Activated T-helper 2 cell treated with anti-CD3 and anti-CD28 coated beads, Interferon-gamma antibody, Interleukin-2, Interleukin-4, amounts not matched to agents 10 μg/mL and 5 μg/mL and 100 μg/mL, durations not matched to agents 14 hours and 24 hours and 36 hours (primary cell): ENCODE measurements at regions not wholly inside any gene's neighbourhood (a gene's known extent, or its start where the extent isn't known, plus 50 kb on each side); places are given as distances from the start of the nearest gene placed in this dataset.
A peak's percentile ranks its signal among the peaks of the same experiment; 100 is the strongest.

Source experiments
- DNase-seq: peaks from one replicate; pipeline ENCODE4 v3.0.0; 2021; ENCODE audit warnings: low spot score
- H3K27ac Mint-ChIP-seq: one replicate; pipeline ENCODE4 v1.8.0; 2021; ENCODE audit warnings: mixed read lengths
- H3K27me3 Mint-ChIP-seq: one replicate; pipeline ENCODE4 v1.8.0; 2021; ENCODE audit warnings: low read depth, mixed read lengths
- H3K36me3 Mint-ChIP-seq: one replicate; pipeline ENCODE4 v1.8.0; 2021; ENCODE audit warnings: low read depth, mixed read lengths
- H3K4me1 Mint-ChIP-seq: one replicate; pipeline ENCODE4 v1.8.0; 2021; ENCODE audit warnings: low read depth, mixed read lengths
- H3K4me3 Mint-ChIP-seq: one replicate; pipeline ENCODE4 v1.8.0; 2021; ENCODE audit warnings: low read depth, mild to moderate bottlenecking, moderate library complexity, mixed read lengths
- H3K9me3 Mint-ChIP-seq: one replicate; pipeline ENCODE4 v1.8.0; 2021; ENCODE audit warnings: mixed read lengths
- intact Hi-C: fragments of 100-400 bp; cut with micrococcal nuclease; formaldehyde crosslinking; loops from one replicate; pipeline ENCODE4 v1.15.1; 2023

GRCh38 chr15:35727627-35728026 is 181.7 kb upstream of the DPH6 start:
- Mint-ChIP-seq H3K4me1 (no peaks in the 10 kb centered on the region), H3K27me3 (no peaks in the 10 kb centered on the region), H3K4me3 (no peak overlapping the region), H3K27ac (no peak overlapping the region), H3K36me3 (no peaks in the 10 kb centered on the region), H3K9me3 (no peaks in the 10 kb centered on the region)
- no peak for DNase-seq
- intact Hi-C loops = no loop called here

GRCh38 chr15:35728219-35728940 is 182.4 kb upstream of the DPH6 start:
- no peaks in the 10 kb centered on the region for H3K9me3 Mint-ChIP-seq
- H3K36me3 Mint-ChIP-seq = no peaks in the 10 kb centered on the region
- intact Hi-C loops = no loop called here
- H3K27me3 Mint-ChIP-seq = no peaks in the 10 kb centered on the region
- H3K4me3 Mint-ChIP-seq = no peak overlapping the region
- no peak overlapping the region for H3K27ac Mint-ChIP-seq
- DNase-seq = no peak
- H3K4me1 Mint-ChIP-seq = no peaks in the 10 kb centered on the region

- no peaks in the 10 kb centered on the region for H3K27me3 Mint-ChIP-seq
- H3K4me1 Mint-ChIP-seq = no peaks in the 10 kb centered on the region
- H3K4me3 Mint-ChIP-seq = no peak overlapping the region
- no peaks in the 10 kb centered on the region for H3K9me3 Mint-ChIP-seq
- no peak for DNase-seq
- no peak overlapping the region for H3K27ac Mint-ChIP-seq
- intact Hi-C loops = no loop called here
- H3K36me3 Mint-ChIP-seq = no peaks in the 10 kb centered on the region
Measured at GRCh38 chr15:35736150-35736549, 190.2 kb upstream of the DPH6 start.

- H3K36me3 Mint-ChIP-seq = no peaks in the 10 kb centered on the region
- H3K9me3 Mint-ChIP-seq = no peaks in the 10 kb centered on the region
- H3K4me1 Mint-ChIP-seq = no peaks in the 10 kb centered on the region
- intact Hi-C loops = no loop called here
- H3K4me3 Mint-ChIP-seq = no peak overlapping the region
- no peaks in the 10 kb centered on the region for H3K27me3 Mint-ChIP-seq
- H3K27ac Mint-ChIP-seq = no peak overlapping the region
- DNase-seq = no peak
Measured at GRCh38 chr15:35737441-35737840, 191.5 kb upstream of the DPH6 start.

- Mint-ChIP-seq H3K27me3 (no peaks in the 10 kb centered on the region), H3K4me1 (no peaks in the 10 kb centered on the region), H3K9me3 (no peaks in the 10 kb centered on the region), H3K27ac (no peak overlapping the region), H3K4me3 (no peak overlapping the region), H3K36me3 (no peaks in the 10 kb centered on the region)
- DNase-seq = no peak
- intact Hi-C loops = no loop called here
Measured at GRCh38 chr15:35738370-35738769, 192.4 kb upstream of the DPH6 start.

- no peaks in the 10 kb centered on the region for H3K4me1 Mint-ChIP-seq
- H3K36me3 Mint-ChIP-seq = no peaks in the 10 kb centered on the region
- DNase-seq = no peak
- H3K4me3 Mint-ChIP-seq = no peak overlapping the region
- intact Hi-C loops = no loop called here
- no peaks in the 10 kb centered on the region for H3K9me3 Mint-ChIP-seq
- no peaks in the 10 kb centered on the region for H3K27me3 Mint-ChIP-seq
- no peak overlapping the region for H3K27ac Mint-ChIP-seq
Measured at GRCh38 chr15:35740761-35741160, 194.8 kb upstream of the DPH6 start.

- no peaks in the 10 kb centered on the region for H3K36me3 Mint-ChIP-seq
- DNase-seq = no peak
- H3K4me3 Mint-ChIP-seq = no peak overlapping the region
- intact Hi-C loops = no loop called here
- no peaks in the 10 kb centered on the region for H3K27me3 Mint-ChIP-seq
- H3K27ac Mint-ChIP-seq = no peak overlapping the region
- H3K4me1 Mint-ChIP-seq = no peaks in the 10 kb centered on the region
- no peaks in the 10 kb centered on the region for H3K9me3 Mint-ChIP-seq
Measured at GRCh38 chr15:35741395-35741794, 195.4 kb upstream of the DPH6 start.

GRCh38 chr15:35741881-35742280 is 195.9 kb upstream of the DPH6 start:
- no peak for DNase-seq
- H3K4me1 Mint-ChIP-seq = no peaks in the 10 kb centered on the region
- no peaks in the 10 kb centered on the region for H3K9me3 Mint-ChIP-seq
- no peaks in the 10 kb centered on the region for H3K27me3 Mint-ChIP-seq
- H3K4me3 Mint-ChIP-seq = no peak overlapping the region
- H3K36me3 Mint-ChIP-seq = no peaks in the 10 kb centered on the region
- intact Hi-C loops = no loop called here
- no peak overlapping the region for H3K27ac Mint-ChIP-seq

- Mint-ChIP-seq H3K9me3 (no peaks in the 10 kb centered on the region), H3K27me3 (no peaks in the 10 kb centered on the region), H3K4me1 (no peaks in the 10 kb centered on the region), H3K4me3 (no peak overlapping the region), H3K27ac (no peak overlapping the region), H3K36me3 (no peaks in the 10 kb centered on the region)
- DNase-seq = no peak
- intact Hi-C loops = no loop called here
Measured at GRCh38 chr15:35743321-35743720, 197.4 kb upstream of the DPH6 start.

- Mint-ChIP-seq H3K36me3 (no peaks in the 10 kb centered on the region), H3K27ac (no peak overlapping the region), H3K27me3 (peaks cover 1% of the 10 kb centered on the region), H3K4me1 (no peaks in the 10 kb centered on the region), H3K9me3 (no peaks in the 10 kb centered on the region), H3K4me3 (no peak overlapping the region)
- intact Hi-C loops = no loop called here
- no peak for DNase-seq
Measured at GRCh38 chr15:35746121-35746520, 200.2 kb upstream of the DPH6 start.

- H3K9me3 Mint-ChIP-seq = no peaks in the 10 kb centered on the region
- H3K36me3 Mint-ChIP-seq = no peaks in the 10 kb centered on the region
- no peaks in the 10 kb centered on the region for H3K4me1 Mint-ChIP-seq
- intact Hi-C loops = no loop called here
- peaks cover 1% of the 10 kb centered on the region for H3K27me3 Mint-ChIP-seq
- no peak for DNase-seq
- no peak overlapping the region for H3K27ac Mint-ChIP-seq
- no peak overlapping the region for H3K4me3 Mint-ChIP-seq
Measured at GRCh38 chr15:35748105-35748504, 202.1 kb upstream of the DPH6 start.

GRCh38 chr15:35750051-35750450 is 204.1 kb upstream of the DPH6 start:
- no peak overlapping the region for H3K4me3 Mint-ChIP-seq
- H3K27ac Mint-ChIP-seq = no peak overlapping the region
- H3K27me3 Mint-ChIP-seq = peaks cover 1% of the 10 kb centered on the region
- no peak for DNase-seq
- H3K4me1 Mint-ChIP-seq = no peaks in the 10 kb centered on the region
- no peaks in the 10 kb centered on the region for H3K9me3 Mint-ChIP-seq
- intact Hi-C loops = no loop called here
- H3K36me3 Mint-ChIP-seq = no peaks in the 10 kb centered on the region

GRCh38 chr15:35751413-35752133 is 205.6 kb upstream of the DPH6 start:
- DNase-seq = peak; percentile 16

More at GRCh38 chr15:35751413-35752133, 205.6 kb upstream of the DPH6 start:
- Mint-ChIP-seq H3K9me3 (no peaks in the 10 kb centered on the region), H3K4me3 (no peak overlapping the region), H3K36me3 (no peaks in the 10 kb centered on the region), H3K27me3 (peaks cover 1% of the 10 kb centered on the region), H3K27ac (no peak overlapping the region), H3K4me1 (no peaks in the 10 kb centered on the region)
- intact Hi-C loops = no loop called here
